ENCODE measurements at regions not wholly inside any gene's neighbourhood (a gene's known extent, or its start where the extent isn't known, plus 50 kb on each side); places are given as distances from the start of the nearest gene placed in this dataset.

DNA sequence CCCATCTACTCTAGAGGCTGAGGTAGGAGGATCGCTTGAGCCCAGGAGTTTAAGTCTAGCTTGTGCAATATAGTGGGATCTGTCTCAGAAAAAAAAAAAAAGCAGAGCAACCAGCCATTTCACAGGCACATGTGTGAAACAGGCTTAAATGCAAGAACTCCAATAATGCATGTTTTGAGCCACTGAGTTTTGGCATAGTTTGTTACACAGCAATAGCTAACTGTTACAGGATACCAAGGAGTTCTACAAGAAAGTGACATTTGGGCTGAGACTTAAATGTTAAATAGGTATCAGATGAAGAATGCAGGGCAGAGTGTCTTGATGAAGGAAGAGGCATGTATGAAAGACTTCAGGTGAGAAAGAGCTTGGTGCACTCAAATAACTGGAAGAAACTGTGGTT, 240.0 kb upstream of the FOXN3 start (continued):
- TF ChIP-seq, protein P1, sequence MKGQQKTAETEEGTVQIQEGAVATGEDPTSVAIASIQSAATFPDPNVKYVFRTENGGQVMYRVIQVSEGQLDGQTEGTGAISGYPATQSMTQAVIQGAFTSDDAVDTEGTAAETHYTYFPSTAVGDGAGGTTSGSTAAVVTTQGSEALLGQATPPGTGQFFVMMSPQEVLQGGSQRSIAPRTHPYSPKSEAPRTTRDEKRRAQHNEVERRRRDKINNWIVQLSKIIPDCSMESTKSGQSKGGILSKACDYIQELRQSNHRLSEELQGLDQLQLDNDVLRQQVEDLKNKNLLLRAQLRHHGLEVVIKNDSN (IDR thresholded peaks at IDR 0.05; ENCODE audit: borderline replicate concordance, extremely low read length, insufficient read depth, low read depth, low read length) = no peak

DNA sequence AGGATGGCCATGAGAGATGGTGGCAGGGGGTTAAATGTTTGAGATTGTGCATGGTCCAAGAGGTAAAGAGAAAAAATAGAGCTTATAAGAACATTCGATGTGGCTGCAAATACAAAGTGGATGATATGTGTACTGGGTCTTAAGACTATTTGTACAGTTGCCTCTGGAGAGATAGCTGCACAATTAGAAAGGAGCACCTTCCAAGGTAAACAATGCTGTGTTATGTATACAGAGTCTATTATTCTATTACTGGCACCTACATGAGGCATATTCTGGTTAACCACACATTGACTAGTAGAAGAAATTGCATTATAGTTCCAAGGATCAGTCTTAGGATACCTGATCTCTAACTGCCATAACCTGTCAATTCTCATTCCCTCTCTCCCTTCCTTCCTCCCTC, 238.0 kb upstream of the FOXN3 start:
- Histone ChIP-seq H2AFZ (ENCODE audit: control insufficient read depth, low read depth, low read length) (no peak overlapping the region), H4K20me1 (ENCODE audit: control insufficient read depth, insufficient read depth) (no peaks in the 10 kb centered on the region), H3K4me1 (ENCODE audit: control insufficient read depth, insufficient read depth, low read length) (no peaks in the 10 kb centered on the region; the same call in 1 of the 2 replicates), H3K4me3 (no peak overlapping the region), H3K36me3 (ENCODE audit: control insufficient read depth in 2 of 2, insufficient read depth in 2 of 2, low read length in 1 of 2) (no peaks in the 10 kb centered on the region), H3K27ac (ENCODE audit: control insufficient read depth, insufficient read depth) (no peak overlapping the region), H3K9ac (ENCODE audit: control insufficient read depth, insufficient read depth, low read length) (no peak overlapping the region), H3K9me3 (replicated peaks; ENCODE audit: control insufficient read depth, insufficient read depth, low read length) (peaks cover 2% of the 10 kb centered on the region; the same call in 2 of the 3 replicates), H3K79me2 (ENCODE audit: control insufficient read depth, insufficient read depth, low read length) (no peaks in the 10 kb centered on the region), H3K4me2 (ENCODE audit: control insufficient read depth, insufficient read depth) (no peak overlapping the region), H3K27me3 (replicated peaks in 1 of 2; ENCODE audit: control insufficient read depth in 2 of 2, insufficient read depth in 2 of 2, low read length in 1 of 2) (no peaks in the 10 kb centered on the region)
- ChIA-PET POLR2A (interaction anchor here (1.1 kb wide), 1 partner anchor 8 kb away, joined by 4 read pairs; no protein-coding TSS in a partner anchor), RAD21 (ENCODE audit: unreplicated experiment) (interaction anchor here (0.5 kb wide), 1 partner anchor 478 kb away, joined by 3 read pairs; no protein-coding TSS in a partner anchor), SMC1A (ENCODE audit: uncharacterized antibody, unreplicated experiment) (interaction anchor here (1.0 kb wide), 1 partner anchor 26 kb away, joined by 3 read pairs; no protein-coding TSS in a partner anchor), CTCF (no interaction called here)
- WGBS (ENCODE audit: insufficient coverage, insufficient replicate concordance, low lambda C conversion rate, missing lambda C conversion rate) = 94% methylated on average over 1 of the region's 1 CpG
- in situ Hi-C loops (cut with MboI) = no loop called here
- no TSS peak for BruUV-seq (replicated peaks)
- ATAC-seq (no peak), FAIRE-seq (no peak), DNase-seq (ENCODE audit: low read depth, low spot score) (no peak)
- intact Hi-C loops (cut with micrococcal nuclease; ENCODE audit: unreplicated experiment) = no loop called here
- TF ChIP-seq SMARCA5 (IDR thresholded peaks at IDR 0.05) (no peak), ZNF384 (IDR thresholded peaks at IDR 0.05; ENCODE audit: borderline replicate concordance, low read depth, low read length) (no peak), IKZF1 (conservative IDR thresholded peaks at IDR 0.05) (no peak), ASH2L (IDR thresholded peaks at IDR 0.05; ENCODE audit: borderline replicate concordance, low read depth) (no peak), NRF1 (conservative IDR thresholded peaks at IDR 0.05; ENCODE audit: low read depth, low read length) (no peak), SUPT20H (IDR thresholded peaks at IDR 0.05; ENCODE audit: borderline replicate concordance, control insufficient read depth, low read depth, low read length) (no peak), GATAD2B (conservative IDR thresholded peaks at IDR 0.05; ENCODE audit: low read depth) (no peak), PML (IDR thresholded peaks at IDR 0.05; ENCODE audit: low read length) (no peak), TCF3 (IDR thresholded peaks at IDR 0.05; ENCODE audit: borderline replicate concordance, insufficient read depth, low read depth, low read length) (no peak)
- TF ChIP-seq, protein P2, sequence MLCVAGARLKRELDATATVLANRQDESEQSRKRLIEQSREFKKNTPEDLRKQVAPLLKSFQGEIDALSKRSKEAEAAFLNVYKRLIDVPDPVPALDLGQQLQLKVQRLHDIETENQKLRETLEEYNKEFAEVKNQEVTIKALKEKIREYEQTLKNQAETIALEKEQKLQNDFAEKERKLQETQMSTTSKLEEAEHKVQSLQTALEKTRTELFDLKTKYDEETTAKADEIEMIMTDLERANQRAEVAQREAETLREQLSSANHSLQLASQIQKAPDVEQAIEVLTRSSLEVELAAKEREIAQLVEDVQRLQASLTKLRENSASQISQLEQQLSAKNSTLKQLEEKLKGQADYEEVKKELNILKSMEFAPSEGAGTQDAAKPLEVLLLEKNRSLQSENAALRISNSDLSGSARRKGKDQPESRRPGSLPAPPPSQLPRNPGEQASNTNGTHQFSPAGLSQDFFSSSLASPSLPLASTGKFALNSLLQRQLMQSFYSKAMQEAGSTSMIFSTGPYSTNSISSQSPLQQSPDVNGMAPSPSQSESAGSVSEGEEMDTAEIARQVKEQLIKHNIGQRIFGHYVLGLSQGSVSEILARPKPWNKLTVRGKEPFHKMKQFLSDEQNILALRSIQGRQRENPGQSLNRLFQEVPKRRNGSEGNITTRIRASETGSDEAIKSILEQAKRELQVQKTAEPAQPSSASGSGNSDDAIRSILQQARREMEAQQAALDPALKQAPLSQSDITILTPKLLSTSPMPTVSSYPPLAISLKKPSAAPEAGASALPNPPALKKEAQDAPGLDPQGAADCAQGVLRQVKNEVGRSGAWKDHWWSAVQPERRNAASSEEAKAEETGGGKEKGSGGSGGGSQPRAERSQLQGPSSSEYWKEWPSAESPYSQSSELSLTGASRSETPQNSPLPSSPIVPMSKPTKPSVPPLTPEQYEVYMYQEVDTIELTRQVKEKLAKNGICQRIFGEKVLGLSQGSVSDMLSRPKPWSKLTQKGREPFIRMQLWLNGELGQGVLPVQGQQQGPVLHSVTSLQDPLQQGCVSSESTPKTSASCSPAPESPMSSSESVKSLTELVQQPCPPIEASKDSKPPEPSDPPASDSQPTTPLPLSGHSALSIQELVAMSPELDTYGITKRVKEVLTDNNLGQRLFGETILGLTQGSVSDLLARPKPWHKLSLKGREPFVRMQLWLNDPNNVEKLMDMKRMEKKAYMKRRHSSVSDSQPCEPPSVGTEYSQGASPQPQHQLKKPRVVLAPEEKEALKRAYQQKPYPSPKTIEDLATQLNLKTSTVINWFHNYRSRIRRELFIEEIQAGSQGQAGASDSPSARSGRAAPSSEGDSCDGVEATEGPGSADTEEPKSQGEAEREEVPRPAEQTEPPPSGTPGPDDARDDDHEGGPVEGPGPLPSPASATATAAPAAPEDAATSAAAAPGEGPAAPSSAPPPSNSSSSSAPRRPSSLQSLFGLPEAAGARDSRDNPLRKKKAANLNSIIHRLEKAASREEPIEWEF (IDR thresholded peaks at IDR 0.05; ENCODE audit: insufficient replicate concordance, low read depth, low read length) = no peak
- TF ChIP-seq, protein P3, sequence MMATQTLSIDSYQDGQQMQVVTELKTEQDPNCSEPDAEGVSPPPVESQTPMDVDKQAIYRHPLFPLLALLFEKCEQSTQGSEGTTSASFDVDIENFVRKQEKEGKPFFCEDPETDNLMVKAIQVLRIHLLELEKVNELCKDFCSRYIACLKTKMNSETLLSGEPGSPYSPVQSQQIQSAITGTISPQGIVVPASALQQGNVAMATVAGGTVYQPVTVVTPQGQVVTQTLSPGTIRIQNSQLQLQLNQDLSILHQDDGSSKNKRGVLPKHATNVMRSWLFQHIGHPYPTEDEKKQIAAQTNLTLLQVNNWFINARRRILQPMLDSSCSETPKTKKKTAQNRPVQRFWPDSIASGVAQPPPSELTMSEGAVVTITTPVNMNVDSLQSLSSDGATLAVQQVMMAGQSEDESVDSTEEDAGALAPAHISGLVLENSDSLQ (IDR thresholded peaks at IDR 0.05) = no peak
- TF ChIP-seq, protein P4, sequence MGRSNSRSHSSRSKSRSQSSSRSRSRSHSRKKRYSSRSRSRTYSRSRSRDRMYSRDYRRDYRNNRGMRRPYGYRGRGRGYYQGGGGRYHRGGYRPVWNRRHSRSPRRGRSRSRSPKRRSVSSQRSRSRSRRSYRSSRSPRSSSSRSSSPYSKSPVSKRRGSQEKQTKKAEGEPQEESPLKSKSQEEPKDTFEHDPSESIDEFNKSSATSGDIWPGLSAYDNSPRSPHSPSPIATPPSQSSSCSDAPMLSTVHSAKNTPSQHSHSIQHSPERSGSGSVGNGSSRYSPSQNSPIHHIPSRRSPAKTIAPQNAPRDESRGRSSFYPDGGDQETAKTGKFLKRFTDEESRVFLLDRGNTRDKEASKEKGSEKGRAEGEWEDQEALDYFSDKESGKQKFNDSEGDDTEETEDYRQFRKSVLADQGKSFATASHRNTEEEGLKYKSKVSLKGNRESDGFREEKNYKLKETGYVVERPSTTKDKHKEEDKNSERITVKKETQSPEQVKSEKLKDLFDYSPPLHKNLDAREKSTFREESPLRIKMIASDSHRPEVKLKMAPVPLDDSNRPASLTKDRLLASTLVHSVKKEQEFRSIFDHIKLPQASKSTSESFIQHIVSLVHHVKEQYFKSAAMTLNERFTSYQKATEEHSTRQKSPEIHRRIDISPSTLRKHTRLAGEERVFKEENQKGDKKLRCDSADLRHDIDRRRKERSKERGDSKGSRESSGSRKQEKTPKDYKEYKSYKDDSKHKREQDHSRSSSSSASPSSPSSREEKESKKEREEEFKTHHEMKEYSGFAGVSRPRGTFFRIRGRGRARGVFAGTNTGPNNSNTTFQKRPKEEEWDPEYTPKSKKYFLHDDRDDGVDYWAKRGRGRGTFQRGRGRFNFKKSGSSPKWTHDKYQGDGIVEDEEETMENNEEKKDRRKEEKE (IDR thresholded peaks at IDR 0.05) = no peak

All from GM12878 (cell line).